ENCODE measurements at regions not wholly inside any gene's neighbourhood (a gene's known extent, or its start where the extent isn't known, plus 50 kb on each side); places are given as distances from the start of the nearest gene placed in this dataset.

- no peak for TF ChIP-seq CTCF (IDR thresholded peaks at IDR 0.05; ENCODE audit: low read length)
- TF ChIP-seq EZH2 (IDR thresholded peaks at IDR 0.05; ENCODE audit: borderline replicate concordance, low read length) = no peak
These were observed 101.6 kb upstream of the JADE1 start for GRCh38 chr4:128707864-128708263.
